ENCODE measurements at regions not wholly inside any gene's neighbourhood (a gene's known extent, or its start where the extent isn't known, plus 50 kb on each side); places are given as distances from the start of the nearest gene placed in this dataset.

- Histone ChIP-seq H3K27me3 (ENCODE audit: control insufficient read depth in 4 of 4, insufficient read depth in 4 of 4, low read length in 3 of 4) (no peaks in the 10 kb centered on the region), H3K9me3 (ENCODE audit: control insufficient read depth in 4 of 4, low read length in 3 of 4) (no peaks in the 10 kb centered on the region), H3K4me1 (ENCODE audit: control insufficient read depth in 4 of 4, insufficient read depth in 4 of 4, low read length in 3 of 4) (no peaks in the 10 kb centered on the region), H3K36me3 (ENCODE audit: control insufficient read depth in 4 of 4, insufficient read depth in 3 of 4, low read depth in 1 of 4, low read length in 3 of 4) (no peaks in the 10 kb centered on the region), H3K27ac (ENCODE audit: low read depth in 1 of 2, low read length in 2 of 2) (no peak overlapping the region), H3K4me3 (ENCODE audit: low read depth in 1 of 3, low read length in 3 of 3) (no peak overlapping the region), H3K9ac (ENCODE audit: low read depth in 1 of 2, low read length in 2 of 2) (no peak overlapping the region)
- 79% methylated on average over 3 of the region's 3 CpGs for WGBS
- no peak for TF ChIP-seq ZBTB33 (IDR thresholded peaks at IDR 0.05)
- peak; percentile 49 for TF ChIP-seq YY1 (IDR thresholded peaks at IDR 0.05)
- TF ChIP-seq CTCF (IDR thresholded peaks at IDR 0.05; ENCODE audit: low read depth, low read length, missing input control), result no peak
- TF ChIP-seq RAD21 (IDR thresholded peaks at IDR 0.05), result peak in 1 of 2 donors; percentile 27
- no peak for TF ChIP-seq RXRA (IDR thresholded peaks at IDR 0.05)
- DNase-seq (ENCODE audit: low spot score), result no peak
These were observed 140.8 kb downstream of the DIPK2A start for GRCh38 chr3:144112437-144112836.

- Histone ChIP-seq H3K27me3 (ENCODE audit: control insufficient read depth in 4 of 4, insufficient read depth in 4 of 4, low read length in 3 of 4) (no peaks in the 10 kb centered on the region), H3K27ac (ENCODE audit: low read depth in 1 of 2, low read length in 2 of 2) (no peak overlapping the region), H3K36me3 (ENCODE audit: control insufficient read depth in 4 of 4, insufficient read depth in 3 of 4, low read depth in 1 of 4, low read length in 3 of 4) (no peaks in the 10 kb centered on the region), H3K9ac (ENCODE audit: low read depth in 1 of 2, low read length in 2 of 2) (no peak overlapping the region), H3K4me3 (ENCODE audit: low read depth in 1 of 3, low read length in 3 of 3) (no peak overlapping the region), H3K4me1 (ENCODE audit: control insufficient read depth in 4 of 4, insufficient read depth in 4 of 4, low read length in 3 of 4) (peaks cover 0 to 6% (median 2%) of the 10 kb centered on the region in 4 donors), H3K9me3 (ENCODE audit: control insufficient read depth in 4 of 4, low read length in 3 of 4) (no peaks in the 10 kb centered on the region)
- no peak for TF ChIP-seq JUND (IDR thresholded peaks at IDR 0.05)
- TF ChIP-seq RAD21 (IDR thresholded peaks at IDR 0.05), result no peak
- TF ChIP-seq GABPA (IDR thresholded peaks at IDR 0.05 in 1 of 2, conservative IDR thresholded peaks at IDR 0.05 in 1 of 2), result no peak
- TF ChIP-seq RXRA (IDR thresholded peaks at IDR 0.05), result no peak
- no peak for TF ChIP-seq TAF1 (conservative IDR thresholded peaks at IDR 0.05)
- no peak for TF ChIP-seq FOXA1 (IDR thresholded peaks at IDR 0.05)
- no peak for TF ChIP-seq HNF4A (conservative IDR thresholded peaks at IDR 0.05)
- TF ChIP-seq MAX (IDR thresholded peaks at IDR 0.05), result no peak
- no peak for TF ChIP-seq ZBTB33 (IDR thresholded peaks at IDR 0.05)
- no peak for TF ChIP-seq REST (IDR thresholded peaks at IDR 0.05)
- TF ChIP-seq FOXA2 (IDR thresholded peaks at IDR 0.05), result no peak
- TF ChIP-seq ATF3 (IDR thresholded peaks at IDR 0.05), result no peak
- DNase-seq (ENCODE audit: low spot score), result no peak
- 68% methylated on average over 2 of the region's 2 CpGs for WGBS
These were observed 143.1 kb downstream of the DIPK2A start for GRCh38 chr3:144114767-144115166.
